HepG2 (cell line): ENCODE measurements at regions not wholly inside any gene's neighbourhood (a gene's known extent, or its start where the extent isn't known, plus 50 kb on each side); places are given as distances from the start of the nearest gene placed in this dataset.

ENCODE experiments used
- ATF7 ChIP-seq, 2 experiments: fragments of 450-650 bp in 1 of 2; sonication (generic) in 1 of 2; formaldehyde crosslinking in 1 of 2; IDR thresholded peaks; 2 replicates each; pipeline versions ENCODE4 v1.4.0 to v1.6.1; 2016 to 2020; ENCODE audit warnings: antibody characterized with exemption in 1 of 2, mild to moderate bottlenecking in 1 of 2, missing genetic modification reagents in 1 of 2
- CBX1 ChIP-seq: IDR thresholded peaks from one replicate; pipeline ENCODE4 v1.6.1; 2016; ENCODE audit warnings: antibody characterized with exemption, low read depth
- EED ChIP-seq: sonication (generic); formaldehyde crosslinking; IDR thresholded peaks from 2 replicates; pipeline ENCODE4 v1.5.0; 2020; ENCODE audit warnings: mild to moderate bottlenecking, missing genetic modification reagents
- ERF ChIP-seq: IDR thresholded peaks from 2 replicates; pipeline ENCODE4 v1.6.1; 2018; ENCODE audit warnings: missing biosample characterization, missing genetic modification reagents
- GFI1 ChIP-seq: sonication (generic); formaldehyde crosslinking; IDR thresholded peaks from 2 replicates; pipeline ENCODE4 v1.5.0; 2020; ENCODE audit warnings: missing genetic modification reagents, mild to moderate bottlenecking, borderline replicate concordance
- HCFC1 ChIP-seq: fragments of 150-350 bp; IDR thresholded peaks from 2 replicates; pipeline ENCODE4 v1.6.1; 2014; ENCODE audit warnings: low read depth, low read length
- HES4 ChIP-seq: sonication (generic); formaldehyde crosslinking; IDR thresholded peaks from 2 replicates; pipeline ENCODE4 v1.9.0; 2021; ENCODE audit warnings: mild to moderate bottlenecking, missing genetic modification reagents, borderline replicate concordance
- IKZF1 ChIP-seq: fragments of 450-650 bp; IDR thresholded peaks from 2 replicates; pipeline ENCODE4 v1.7.1; 2016
- IKZF4 ChIP-seq: sonication (generic); formaldehyde crosslinking; IDR thresholded peaks from 2 replicates; pipeline ENCODE4 v1.5.1; 2020; ENCODE audit warnings: borderline replicate concordance, mild to moderate bottlenecking, low read depth, missing genetic modification reagents; ENCODE audit errors: not compliant biosample characterization
- MAFF ChIP-seq: IDR thresholded peaks from 2 replicates; pipeline ENCODE4 v1.6.1; 2011; ENCODE audit warnings: low read depth, low read length, improper control_type of control experiment
- MTF2 ChIP-seq: sonication (generic); formaldehyde crosslinking; IDR thresholded peaks from 2 replicates; pipeline ENCODE4 v1.5.0; 2020; ENCODE audit warnings: missing genetic modification reagents, borderline replicate concordance
- PLRG1 ChIP-seq: fragments of 450-650 bp; conservative IDR thresholded peaks from 2 replicates; pipeline ENCODE4 v1.6.1; 2016
- TBL1XR1 ChIP-seq: fragments of 150-350 bp; IDR thresholded peaks from 2 replicates; pipeline ENCODE4 v1.6.1; 2014; ENCODE audit warnings: borderline replicate concordance, low read length; ENCODE audit not compliant: partially characterized antibody
- ZNF552 ChIP-seq: sonication (generic); formaldehyde crosslinking; IDR thresholded peaks from 2 replicates; pipeline ENCODE4 v1.9.0; 2022; ENCODE audit warnings: missing genetic modification reagents, mild to moderate bottlenecking, borderline replicate concordance
- ZNF564 ChIP-seq: sonication (generic); formaldehyde crosslinking; IDR thresholded peaks from 2 replicates; pipeline ENCODE4 v1.8.1; 2023; ENCODE audit warnings: mild to moderate bottlenecking, missing genetic modification reagents
- ZNF674 ChIP-seq: sonication (generic); formaldehyde crosslinking; IDR thresholded peaks from 2 replicates; pipeline ENCODE4 v1.5.0; 2020; ENCODE audit warnings: low read depth, mild to moderate bottlenecking, missing genetic modification reagents
- TF ChIP-seq, protein P1 (sequence below): sonication (generic); formaldehyde crosslinking; conservative IDR thresholded peaks from 2 replicates; pipeline ENCODE4 v1.5.0; 2020; ENCODE audit warnings: missing genetic modification reagents
- TF ChIP-seq, protein P2 (sequence below): sonication (generic); formaldehyde crosslinking; IDR thresholded peaks from 2 replicates; pipeline ENCODE4 v1.4.0; 2020; ENCODE audit warnings: missing genetic modification reagents
- TF ChIP-seq, protein P3 (sequence below): sonication (generic); formaldehyde crosslinking; IDR thresholded peaks from 2 replicates; pipeline ENCODE4 v1.8.1; 2023; ENCODE audit warnings: mild to moderate bottlenecking, missing genetic modification reagents
- TF ChIP-seq, protein P4 (sequence below): sonication (generic); formaldehyde crosslinking; IDR thresholded peaks from 2 replicates; pipeline ENCODE4 v1.4.0; 2020; ENCODE audit warnings: mild to moderate bottlenecking, missing genetic modification reagents
- TF ChIP-seq, protein P5 (sequence below): sonication (generic); formaldehyde crosslinking; IDR thresholded peaks from 2 replicates; pipeline ENCODE4 v1.5.0; 2020; ENCODE audit warnings: missing genetic modification reagents

DNA sequence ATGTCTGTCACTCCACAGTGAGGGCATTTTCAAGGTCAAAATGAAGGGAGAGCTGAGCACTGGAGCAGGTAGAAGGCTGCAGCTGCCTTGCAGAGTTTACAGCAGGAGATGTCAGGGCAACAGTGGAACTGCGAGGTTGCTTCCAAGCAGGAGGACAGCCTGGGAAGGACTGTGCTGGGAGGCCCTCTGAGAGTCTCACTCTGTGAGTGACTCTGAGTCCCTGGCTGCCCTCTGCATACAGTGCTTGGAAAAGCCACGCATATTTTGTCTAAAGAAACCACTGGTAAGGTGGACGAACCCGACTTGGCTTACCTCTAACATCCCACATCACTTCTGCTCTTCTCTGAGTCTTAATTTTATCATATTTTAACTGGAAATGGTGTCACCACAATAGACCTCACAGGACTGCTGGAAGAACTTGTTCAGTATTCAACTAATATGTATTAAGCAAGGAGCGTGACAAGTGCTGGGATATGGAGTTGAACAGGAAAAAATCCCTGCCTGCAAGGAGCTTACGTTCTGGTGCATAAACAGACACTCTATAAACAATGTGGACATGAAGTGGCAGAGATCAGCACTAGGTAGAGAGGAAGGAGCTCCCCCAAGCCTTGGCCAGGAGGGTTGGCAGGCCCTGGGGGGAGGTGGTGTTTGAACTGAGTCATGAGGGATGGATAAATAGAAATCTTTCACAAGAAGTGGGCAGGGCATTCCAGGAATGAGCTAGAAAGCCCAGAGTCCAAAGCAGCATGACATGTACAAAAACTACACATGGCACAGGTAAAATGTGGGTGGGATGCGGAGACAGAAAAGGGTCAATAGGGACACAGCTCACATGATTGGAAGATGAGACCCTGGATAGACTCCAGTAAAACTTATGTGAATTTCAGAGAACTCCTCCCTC lies 64.0 kb upstream of the FOXE1 start (continued):
- TF ChIP-seq MAFF = no peak
- TF ChIP-seq TBL1XR1 = no peak
- TF ChIP-seq HES4 (CRISPR knock-in tag) = no peak
- no peak for TF ChIP-seq EED (CRISPR knock-in tag)
- TF ChIP-seq, protein P1, sequence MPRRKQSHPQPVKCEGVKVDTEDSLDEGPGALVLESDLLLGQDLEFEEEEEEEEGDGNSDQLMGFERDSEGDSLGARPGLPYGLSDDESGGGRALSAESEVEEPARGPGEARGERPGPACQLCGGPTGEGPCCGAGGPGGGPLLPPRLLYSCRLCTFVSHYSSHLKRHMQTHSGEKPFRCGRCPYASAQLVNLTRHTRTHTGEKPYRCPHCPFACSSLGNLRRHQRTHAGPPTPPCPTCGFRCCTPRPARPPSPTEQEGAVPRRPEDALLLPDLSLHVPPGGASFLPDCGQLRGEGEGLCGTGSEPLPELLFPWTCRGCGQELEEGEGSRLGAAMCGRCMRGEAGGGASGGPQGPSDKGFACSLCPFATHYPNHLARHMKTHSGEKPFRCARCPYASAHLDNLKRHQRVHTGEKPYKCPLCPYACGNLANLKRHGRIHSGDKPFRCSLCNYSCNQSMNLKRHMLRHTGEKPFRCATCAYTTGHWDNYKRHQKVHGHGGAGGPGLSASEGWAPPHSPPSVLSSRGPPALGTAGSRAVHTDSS (CRISPR knock-in tag) = no peak
- TF ChIP-seq, protein P2, sequence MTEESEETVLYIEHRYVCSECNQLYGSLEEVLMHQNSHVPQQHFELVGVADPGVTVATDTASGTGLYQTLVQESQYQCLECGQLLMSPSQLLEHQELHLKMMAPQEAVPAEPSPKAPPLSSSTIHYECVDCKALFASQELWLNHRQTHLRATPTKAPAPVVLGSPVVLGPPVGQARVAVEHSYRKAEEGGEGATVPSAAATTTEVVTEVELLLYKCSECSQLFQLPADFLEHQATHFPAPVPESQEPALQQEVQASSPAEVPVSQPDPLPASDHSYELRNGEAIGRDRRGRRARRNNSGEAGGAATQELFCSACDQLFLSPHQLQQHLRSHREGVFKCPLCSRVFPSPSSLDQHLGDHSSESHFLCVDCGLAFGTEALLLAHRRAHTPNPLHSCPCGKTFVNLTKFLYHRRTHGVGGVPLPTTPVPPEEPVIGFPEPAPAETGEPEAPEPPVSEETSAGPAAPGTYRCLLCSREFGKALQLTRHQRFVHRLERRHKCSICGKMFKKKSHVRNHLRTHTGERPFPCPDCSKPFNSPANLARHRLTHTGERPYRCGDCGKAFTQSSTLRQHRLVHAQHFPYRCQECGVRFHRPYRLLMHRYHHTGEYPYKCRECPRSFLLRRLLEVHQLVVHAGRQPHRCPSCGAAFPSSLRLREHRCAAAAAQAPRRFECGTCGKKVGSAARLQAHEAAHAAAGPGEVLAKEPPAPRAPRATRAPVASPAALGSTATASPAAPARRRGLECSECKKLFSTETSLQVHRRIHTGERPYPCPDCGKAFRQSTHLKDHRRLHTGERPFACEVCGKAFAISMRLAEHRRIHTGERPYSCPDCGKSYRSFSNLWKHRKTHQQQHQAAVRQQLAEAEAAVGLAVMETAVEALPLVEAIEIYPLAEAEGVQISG (CRISPR knock-in tag) = no peak
- peak; percentile 66; the same call in 1 of the 2 replicates for TF ChIP-seq ERF (CRISPR knock-in tag)
- TF ChIP-seq IKZF4 = no peak
- no peak for TF ChIP-seq ATF7 (IDR thresholded peaks at IDR 0.05)
- TF ChIP-seq ATF7 (CRISPR knock-in tag; IDR thresholded peaks at IDR 0.05) = no peak
- TF ChIP-seq ZNF674 = no peak
- TF ChIP-seq, protein P3, sequence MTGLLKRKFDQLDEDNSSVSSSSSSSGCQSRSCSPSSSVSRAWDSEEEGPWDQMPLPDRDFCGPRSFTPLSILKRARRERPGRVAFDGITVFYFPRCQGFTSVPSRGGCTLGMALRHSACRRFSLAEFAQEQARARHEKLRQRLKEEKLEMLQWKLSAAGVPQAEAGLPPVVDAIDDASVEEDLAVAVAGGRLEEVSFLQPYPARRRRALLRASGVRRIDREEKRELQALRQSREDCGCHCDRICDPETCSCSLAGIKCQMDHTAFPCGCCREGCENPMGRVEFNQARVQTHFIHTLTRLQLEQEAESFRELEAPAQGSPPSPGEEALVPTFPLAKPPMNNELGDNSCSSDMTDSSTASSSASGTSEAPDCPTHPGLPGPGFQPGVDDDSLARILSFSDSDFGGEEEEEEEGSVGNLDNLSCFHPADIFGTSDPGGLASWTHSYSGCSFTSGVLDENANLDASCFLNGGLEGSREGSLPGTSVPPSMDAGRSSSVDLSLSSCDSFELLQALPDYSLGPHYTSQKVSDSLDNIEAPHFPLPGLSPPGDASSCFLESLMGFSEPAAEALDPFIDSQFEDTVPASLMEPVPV (CRISPR knock-in tag) = no peak
- no peak for TF ChIP-seq MTF2 (CRISPR knock-in tag)
- TF ChIP-seq ZNF564 (CRISPR knock-in tag) = no peak
- TF ChIP-seq IKZF1 = no peak
- TF ChIP-seq, protein P4, sequence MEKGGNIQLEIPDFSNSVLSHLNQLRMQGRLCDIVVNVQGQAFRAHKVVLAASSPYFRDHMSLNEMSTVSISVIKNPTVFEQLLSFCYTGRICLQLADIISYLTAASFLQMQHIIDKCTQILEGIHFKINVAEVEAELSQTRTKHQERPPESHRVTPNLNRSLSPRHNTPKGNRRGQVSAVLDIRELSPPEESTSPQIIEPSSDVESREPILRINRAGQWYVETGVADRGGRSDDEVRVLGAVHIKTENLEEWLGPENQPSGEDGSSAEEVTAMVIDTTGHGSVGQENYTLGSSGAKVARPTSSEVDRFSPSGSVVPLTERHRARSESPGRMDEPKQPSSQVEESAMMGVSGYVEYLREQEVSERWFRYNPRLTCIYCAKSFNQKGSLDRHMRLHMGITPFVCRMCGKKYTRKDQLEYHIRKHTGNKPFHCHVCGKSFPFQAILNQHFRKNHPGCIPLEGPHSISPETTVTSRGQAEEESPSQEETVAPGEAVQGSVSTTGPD (CRISPR knock-in tag) = no peak
- TF ChIP-seq ZNF552 (CRISPR knock-in tag) = no peak
- no peak for TF ChIP-seq PLRG1
- TF ChIP-seq, protein P5, sequence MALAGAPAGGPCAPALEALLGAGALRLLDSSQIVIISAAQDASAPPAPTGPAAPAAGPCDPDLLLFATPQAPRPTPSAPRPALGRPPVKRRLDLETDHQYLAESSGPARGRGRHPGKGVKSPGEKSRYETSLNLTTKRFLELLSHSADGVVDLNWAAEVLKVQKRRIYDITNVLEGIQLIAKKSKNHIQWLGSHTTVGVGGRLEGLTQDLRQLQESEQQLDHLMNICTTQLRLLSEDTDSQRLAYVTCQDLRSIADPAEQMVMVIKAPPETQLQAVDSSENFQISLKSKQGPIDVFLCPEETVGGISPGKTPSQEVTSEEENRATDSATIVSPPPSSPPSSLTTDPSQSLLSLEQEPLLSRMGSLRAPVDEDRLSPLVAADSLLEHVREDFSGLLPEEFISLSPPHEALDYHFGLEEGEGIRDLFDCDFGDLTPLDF (CRISPR knock-in tag) = no peak
- no peak for TF ChIP-seq GFI1
- no peak for TF ChIP-seq CBX1
- no peak for TF ChIP-seq HCFC1
